Left ventricle myocardium inferior (tissue), 1 donor: ENCODE measurements at regions not wholly inside any gene's neighbourhood (a gene's known extent, or its start where the extent isn't known, plus 50 kb on each side); places are given as distances from the start of the nearest gene placed in this dataset.

ENCODE experiments used
- DNase-seq: peaks from one replicate; pipeline ENCODE4 v3.0.0-alpha.2; 2020
- H3K27ac ChIP-seq: fragments of 200-600 bp; replicated peaks from 2 replicates; pipeline ENCODE4 v1.8.0; 2021
- H3K27me3 ChIP-seq: fragments of 200-600 bp; 2 replicates; pipeline ENCODE4 v1.8.0; 2021; ENCODE audit warnings: low read depth
- H3K36me3 ChIP-seq: fragments of 200-600 bp; 2 replicates; pipeline ENCODE4 v1.8.0; 2021
- H3K4me1 ChIP-seq: fragments of 200-600 bp; 2 replicates; pipeline ENCODE4 v1.8.0; 2021
- H3K4me3 ChIP-seq: fragments of 200-600 bp; 2 replicates; pipeline ENCODE4 v1.8.0; 2021; ENCODE audit warnings: mild to moderate bottlenecking, moderate library complexity
- H3K9me3 ChIP-seq: fragments of 200-600 bp; replicated peaks from 2 replicates; pipeline ENCODE4 v1.8.0; 2021
- intact Hi-C: fragments of 100-400 bp; cut with micrococcal nuclease; formaldehyde crosslinking; loops from one replicate; pipeline ENCODE4 v1.11.0; 2022
- TF ChIP-seq, protein P1 (sequence below): fragments of 200-600 bp; IDR thresholded peaks from 2 replicates; pipeline ENCODE4 v1.8.0; 2021; ENCODE audit warnings: antibody characterized with exemption, mild to moderate bottlenecking, borderline replicate concordance
- donor health status: DM: no; HTN: yes; CAD: no; lungs with severe emphysema.

- DNase-seq, result no peak
- H3K4me1 ChIP-seq, result no peaks in the 10 kb centered on the region
- intact Hi-C loops, result no loop called here
- H3K27ac ChIP-seq, result no peak overlapping the region
- no peaks in the 10 kb centered on the region for H3K36me3 ChIP-seq
- no peaks in the 10 kb centered on the region for H3K27me3 ChIP-seq
- TF ChIP-seq, protein P1, sequence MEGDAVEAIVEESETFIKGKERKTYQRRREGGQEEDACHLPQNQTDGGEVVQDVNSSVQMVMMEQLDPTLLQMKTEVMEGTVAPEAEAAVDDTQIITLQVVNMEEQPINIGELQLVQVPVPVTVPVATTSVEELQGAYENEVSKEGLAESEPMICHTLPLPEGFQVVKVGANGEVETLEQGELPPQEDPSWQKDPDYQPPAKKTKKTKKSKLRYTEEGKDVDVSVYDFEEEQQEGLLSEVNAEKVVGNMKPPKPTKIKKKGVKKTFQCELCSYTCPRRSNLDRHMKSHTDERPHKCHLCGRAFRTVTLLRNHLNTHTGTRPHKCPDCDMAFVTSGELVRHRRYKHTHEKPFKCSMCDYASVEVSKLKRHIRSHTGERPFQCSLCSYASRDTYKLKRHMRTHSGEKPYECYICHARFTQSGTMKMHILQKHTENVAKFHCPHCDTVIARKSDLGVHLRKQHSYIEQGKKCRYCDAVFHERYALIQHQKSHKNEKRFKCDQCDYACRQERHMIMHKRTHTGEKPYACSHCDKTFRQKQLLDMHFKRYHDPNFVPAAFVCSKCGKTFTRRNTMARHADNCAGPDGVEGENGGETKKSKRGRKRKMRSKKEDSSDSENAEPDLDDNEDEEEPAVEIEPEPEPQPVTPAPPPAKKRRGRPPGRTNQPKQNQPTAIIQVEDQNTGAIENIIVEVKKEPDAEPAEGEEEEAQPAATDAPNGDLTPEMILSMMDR, result no peak
- no peak overlapping the region for H3K4me3 ChIP-seq
- peaks cover 10% of the 10 kb centered on the region for H3K9me3 ChIP-seq
Measured at GRCh38 chr20:19143890-19144289, 68.6 kb upstream of the SLC24A3 start.

DNA sequence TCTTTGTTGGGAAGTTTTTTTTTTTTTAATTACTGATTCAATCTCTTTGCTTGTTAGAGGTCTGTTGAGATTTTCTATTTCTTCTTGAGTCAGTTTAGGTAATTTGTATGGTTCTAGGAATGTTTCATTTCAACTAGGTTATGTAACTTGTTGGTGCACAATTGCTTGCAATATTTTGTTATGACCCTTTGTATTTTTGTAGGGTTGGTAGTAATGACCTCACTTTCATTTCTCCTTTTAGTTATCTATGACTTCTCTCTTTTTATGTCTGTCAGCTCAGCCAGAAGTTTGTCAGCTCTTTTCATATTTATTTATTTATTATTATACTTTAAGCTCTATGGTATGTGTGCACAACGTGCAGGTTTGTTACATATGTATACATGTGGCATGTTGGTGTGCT is 51.1 kb upstream of the SLC24A3 start:
- TF ChIP-seq, protein P1, result no peak
- peaks cover 20% of the 10 kb centered on the region for H3K9me3 ChIP-seq

More for the DNA sequence above, 51.1 kb upstream of the SLC24A3 start:
- no peak overlapping the region for H3K27ac ChIP-seq
- H3K27me3 ChIP-seq, result no peaks in the 10 kb centered on the region
- intact Hi-C loops, result no loop called here
- no peaks in the 10 kb centered on the region for H3K36me3 ChIP-seq
- no peak for DNase-seq
- no peak overlapping the region for H3K4me3 ChIP-seq
- no peaks in the 10 kb centered on the region for H3K4me1 ChIP-seq
